Natural killer cell treated with Interleukin-12 subunit alpha and Interleukin-12 subunit beta and Interleukin-15 and Interleukin-18, amount 100 ng/mL, for 72 hours (primary cell): ENCODE measurements at regions not wholly inside any gene's neighbourhood (a gene's known extent, or its start where the extent isn't known, plus 50 kb on each side); places are given as distances from the start of the nearest gene placed in this dataset.
"Not testable (repeated sequence)": the region's sequence is repeated elsewhere in the genome, so short reads cannot be mapped to it uniquely, and the experiment has no call there.

Experiments used
- ATAC-seq, 2 donors: fragments of 150-1000 bp; cut with Tn5 transposase in 1 of 2; sonication (Bioruptor Pico), chemical (Tn5 transposase) in 1 of 2; 2 replicates each; pipeline ENCODE4 v1.10.0; 2021
- DNase-seq: peaks from one replicate; pipeline ENCODE4 v3.0.0; 2022; ENCODE audit warnings: low spot score
- H3K27ac Mint-ChIP-seq, 2 donors: 1 replicate in 1 of 2; 2 replicates in 1 of 2; pipeline ENCODE4 v1.8.0; 2022; ENCODE audit warnings: mixed read lengths in 2 of 2, mild to moderate bottlenecking in 1 of 2, moderate library complexity in 1 of 2
- H3K27me3 Mint-ChIP-seq, 2 donors: 1 replicate in 1 of 2; 2 replicates in 1 of 2; pipeline ENCODE4 v1.8.0; 2022; ENCODE audit warnings: mixed read lengths in 2 of 2
- H3K36me3 Mint-ChIP-seq: one replicate; pipeline ENCODE4 v1.8.0; 2022; ENCODE audit warnings: mixed read lengths
- H3K4me1 Mint-ChIP-seq, 2 donors: 1 replicate in 1 of 2; 2 replicates in 1 of 2; pipeline ENCODE4 v1.8.0; 2022; ENCODE audit warnings: low read depth in 2 of 2, mixed read lengths in 2 of 2, mild to moderate bottlenecking in 1 of 2
- H3K4me3 Mint-ChIP-seq: one replicate; pipeline ENCODE4 v1.8.0; 2022; ENCODE audit warnings: mixed read lengths
- H3K9me3 Mint-ChIP-seq: 2 replicates; pipeline ENCODE4 v1.8.0; 2022; ENCODE audit warnings: mixed read lengths

GRCh38 chr3:174442302-174442682 lies 416.8 kb upstream of the NAALADL2 start:
- ATAC-seq (no peak), DNase-seq (no peak)
- Mint-ChIP-seq H3K27me3 (peaks cover 14 to 15% of the 10 kb centered on the region in 2 donors), H3K9me3 (no peaks in the 10 kb centered on the region), H3K36me3 (peaks cover 12% of the 10 kb centered on the region), H3K4me1 (peaks cover 7 to 9% of the 10 kb centered on the region in 2 donors), H3K27ac (no peak overlapping the region), H3K4me3 (no peak overlapping the region)

GRCh38 chr3:174444391-174444790 lies 414.7 kb upstream of the NAALADL2 start:
- no peak overlapping the region for H3K27ac Mint-ChIP-seq
- H3K9me3 Mint-ChIP-seq = peaks cover 5% of the 10 kb centered on the region
- peaks cover 18% of the 10 kb centered on the region for H3K36me3 Mint-ChIP-seq

GRCh38 chr3:174457758-174458157 lies 401.4 kb upstream of the NAALADL2 start:
- H3K36me3 Mint-ChIP-seq = peaks cover 10% of the 10 kb centered on the region

More at GRCh38 chr3:174444391-174444790, 414.7 kb upstream of the NAALADL2 start:
- no peak overlapping the region for H3K4me3 Mint-ChIP-seq
- peaks cover 7 to 9% of the 10 kb centered on the region in 2 donors for H3K4me1 Mint-ChIP-seq
- ATAC-seq (no peak), DNase-seq (no peak)
- peaks cover 12 to 15% of the 10 kb centered on the region in 2 donors for H3K27me3 Mint-ChIP-seq

GRCh38 chr3:174460831-174461230 lies 398.3 kb upstream of the NAALADL2 start:
- ATAC-seq = no peak
- Mint-ChIP-seq H3K27me3 (no peaks in the 10 kb centered on the region), H3K9me3 (peaks cover 7% of the 10 kb centered on the region), H3K27ac (no peak overlapping the region), H3K4me3 (no peak overlapping the region), H3K36me3 (no peaks in the 10 kb centered on the region), H3K4me1 (no peaks in the 10 kb centered on the region)
- no peak for DNase-seq

More at GRCh38 chr3:174457758-174458157, 401.4 kb upstream of the NAALADL2 start:
- H3K9me3 Mint-ChIP-seq = peaks cover 23% of the 10 kb centered on the region
- no peaks in the 10 kb centered on the region for H3K27me3 Mint-ChIP-seq
- DNase-seq (no peak), ATAC-seq (no peak)
- no peak overlapping the region for H3K4me3 Mint-ChIP-seq
- H3K4me1 Mint-ChIP-seq = no peaks in the 10 kb centered on the region
- H3K27ac Mint-ChIP-seq = no peak overlapping the region

GRCh38 chr3:174462916-174463315 lies 396.2 kb upstream of the NAALADL2 start:
- H3K4me1 Mint-ChIP-seq = no peaks in the 10 kb centered on the region
- no peaks in the 10 kb centered on the region for H3K36me3 Mint-ChIP-seq
- H3K4me3 Mint-ChIP-seq = no peak overlapping the region
- H3K27me3 Mint-ChIP-seq = no peaks in the 10 kb centered on the region
- H3K27ac Mint-ChIP-seq = no peak overlapping the region
- ATAC-seq (no peak), DNase-seq (no peak)
- H3K9me3 Mint-ChIP-seq = peaks cover 3% of the 10 kb centered on the region

GRCh38 chr3:174465177-174465576 lies 394.0 kb upstream of the NAALADL2 start:
- no peaks in the 10 kb centered on the region for H3K4me1 Mint-ChIP-seq
- ATAC-seq (no peak), DNase-seq (no peak)
- H3K4me3 Mint-ChIP-seq = no peak overlapping the region
- H3K9me3 Mint-ChIP-seq = peaks cover 3% of the 10 kb centered on the region
- H3K36me3 Mint-ChIP-seq = peaks cover 2% of the 10 kb centered on the region
- no peak overlapping the region for H3K27ac Mint-ChIP-seq
- no peaks in the 10 kb centered on the region for H3K27me3 Mint-ChIP-seq

GRCh38 chr3:174466471-174467054 lies 392.6 kb upstream of the NAALADL2 start:
- H3K27ac Mint-ChIP-seq = no peak overlapping the region
- no peaks in the 10 kb centered on the region for H3K27me3 Mint-ChIP-seq
- DNase-seq (no peak), ATAC-seq (no peak)
- H3K4me1 Mint-ChIP-seq = no peaks in the 10 kb centered on the region
- H3K4me3 Mint-ChIP-seq = no peak overlapping the region
- H3K9me3 Mint-ChIP-seq = no peaks in the 10 kb centered on the region
- peaks cover 5% of the 10 kb centered on the region for H3K36me3 Mint-ChIP-seq

GRCh38 chr3:174477491-174477890 lies 381.6 kb upstream of the NAALADL2 start:
- DNase-seq = no peak
- Mint-ChIP-seq H3K27ac (no peak overlapping the region), H3K4me3 (no peak overlapping the region), H3K36me3 (peaks cover 6% of the 10 kb centered on the region), H3K9me3 (peaks cover 13% of the 10 kb centered on the region), H3K27me3 (no peaks in the 10 kb centered on the region), H3K4me1 (no peaks in the 10 kb centered on the region)
- no peak for ATAC-seq

- Mint-ChIP-seq H3K27me3 (no peaks in the 10 kb centered on the region), H3K36me3 (peaks cover 1% of the 10 kb centered on the region), H3K9me3 (peaks cover 10% of the 10 kb centered on the region), H3K4me3 (no peak overlapping the region), H3K27ac (no peak overlapping the region), H3K4me1 (no peaks in the 10 kb centered on the region)
- DNase-seq (no peak), ATAC-seq (no peak)
These were observed 378.4 kb upstream of the NAALADL2 start for GRCh38 chr3:174480767-174481166.

GRCh38 chr3:174482541-174482940 lies 376.6 kb upstream of the NAALADL2 start:
- no peak overlapping the region for H3K4me3 Mint-ChIP-seq
- H3K9me3 Mint-ChIP-seq = peaks cover 10% of the 10 kb centered on the region
- no peak overlapping the region for H3K27ac Mint-ChIP-seq
- DNase-seq (no peak), ATAC-seq (no peak)
- H3K27me3 Mint-ChIP-seq = no peaks in the 10 kb centered on the region
- H3K36me3 Mint-ChIP-seq = no peaks in the 10 kb centered on the region
- H3K4me1 Mint-ChIP-seq = no peaks in the 10 kb centered on the region

- Mint-ChIP-seq H3K9me3 (peaks cover 10% of the 10 kb centered on the region), H3K27ac (no peak overlapping the region), H3K36me3 (no peaks in the 10 kb centered on the region), H3K27me3 (no peaks in the 10 kb centered on the region), H3K4me1 (no peaks in the 10 kb centered on the region), H3K4me3 (no peak overlapping the region)
- ATAC-seq (no peak), DNase-seq (no peak)
These were observed 375.9 kb upstream of the NAALADL2 start for GRCh38 chr3:174483254-174483653.

GRCh38 chr3:174483856-174484255 lies 375.3 kb upstream of the NAALADL2 start:
- H3K4me3 Mint-ChIP-seq, H3K36me3 Mint-ChIP-seq, DNase-seq, H3K4me1 Mint-ChIP-seq, ATAC-seq, H3K27me3 Mint-ChIP-seq, H3K27ac Mint-ChIP-seq: not testable (repeated sequence)
- H3K9me3 Mint-ChIP-seq = peaks cover 15% of the 10 kb centered on the region

GRCh38 chr3:174488527-174488926 lies 370.6 kb upstream of the NAALADL2 start:
- Mint-ChIP-seq H3K27ac (no peak overlapping the region), H3K27me3 (no peaks in the 10 kb centered on the region), H3K4me3 (no peak overlapping the region), H3K4me1 (no peaks in the 10 kb centered on the region), H3K36me3 (no peaks in the 10 kb centered on the region), H3K9me3 (peaks cover 8% of the 10 kb centered on the region)
- no peak for ATAC-seq
- DNase-seq = no peak

GRCh38 chr3:174495311-174495710 lies 363.8 kb upstream of the NAALADL2 start:
- ATAC-seq (no peak), DNase-seq (no peak)
- H3K4me1 Mint-ChIP-seq = no peaks in the 10 kb centered on the region
- no peak overlapping the region for H3K4me3 Mint-ChIP-seq
- H3K9me3 Mint-ChIP-seq = peaks cover 3% of the 10 kb centered on the region
- no peaks in the 10 kb centered on the region for H3K36me3 Mint-ChIP-seq
- no peak overlapping the region for H3K27ac Mint-ChIP-seq
- no peaks in the 10 kb centered on the region for H3K27me3 Mint-ChIP-seq

GRCh38 chr3:174495928-174496327 lies 363.2 kb upstream of the NAALADL2 start:
- no peak for ATAC-seq
- H3K9me3 Mint-ChIP-seq = peaks cover 3% of the 10 kb centered on the region
- H3K27ac Mint-ChIP-seq = no peak overlapping the region
- no peak overlapping the region for H3K4me3 Mint-ChIP-seq
- no peaks in the 10 kb centered on the region for H3K36me3 Mint-ChIP-seq
- DNase-seq = no peak
- no peaks in the 10 kb centered on the region for H3K27me3 Mint-ChIP-seq
- H3K4me1 Mint-ChIP-seq = no peaks in the 10 kb centered on the region
